H1 (cell line): ENCODE measurements at regions not wholly inside any gene's neighbourhood (a gene's known extent, or its start where the extent isn't known, plus 50 kb on each side); places are given as distances from the start of the nearest gene placed in this dataset.

Experiments
- ASH2L ChIP-seq: fragments of 200-600, 300-600 bp; sonication (generic); IDR thresholded peaks from one replicate; pipeline ENCODE4 v1.7.1; 2017; ENCODE audit warnings: low read length
- BRCA1 ChIP-seq: IDR thresholded peaks from 2 replicates; pipeline ENCODE4 v1.6.1; 2012; ENCODE audit warnings: low read depth, low read length, improper control_type of control experiment
- CBX5 ChIP-seq: fragments of 300-800, 300-1000 bp; sonication (generic); IDR thresholded peaks from 2 replicates; pipeline ENCODE4 v1.7.1; 2016; ENCODE audit warnings: antibody characterized with exemption, low read length, low read depth
- CREB1 ChIP-seq: IDR thresholded peaks from 2 replicates; pipeline ENCODE4 v1.6.1; 2012; ENCODE audit warnings: inconsistent platforms
- HDAC2 ChIP-seq, 2 experiments: fragments of 300-600 bp in 1 of 2; sonication (generic) in 1 of 2; IDR thresholded peaks; 2 replicates each; pipeline ENCODE4 v1.6.1; 2011 to 2012; ENCODE audit warnings: low read depth in 2 of 2, low read length in 2 of 2, mild to moderate bottlenecking in 2 of 2, moderate library complexity in 2 of 2, borderline replicate concordance in 1 of 2, inconsistent platforms in 1 of 2
- TF ChIP-seq, protein P1 (sequence below): IDR thresholded peaks from 2 replicates; pipeline ENCODE4 v1.6.1; 2012; ENCODE audit warnings: low read length, inconsistent platforms

DNA sequence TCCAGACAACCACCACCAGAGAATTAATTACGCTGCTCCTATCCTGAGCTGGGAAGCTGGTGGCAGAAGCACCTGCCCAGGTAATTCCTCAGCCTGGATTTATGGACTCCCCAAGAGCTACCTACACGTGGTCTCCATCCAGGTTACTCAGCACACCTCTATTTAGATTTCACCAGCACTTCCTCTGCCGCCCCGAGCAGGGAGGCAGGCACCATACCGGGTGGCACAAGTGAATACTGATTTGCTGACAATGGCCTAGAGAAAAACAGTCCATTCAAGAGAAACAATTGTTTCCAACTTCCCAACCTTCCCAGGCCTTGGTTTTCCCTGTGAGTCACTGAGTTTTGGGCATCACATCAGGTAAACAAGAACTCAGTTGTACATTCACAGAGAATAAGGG, 134.3 kb downstream of the MATN1 start (continued):
- TF ChIP-seq HDAC2 (IDR thresholded peaks at IDR 0.05; ENCODE audit: borderline replicate concordance in 1 of 2, low read depth in 2 of 2, low read length in 2 of 2) (no peak), BRCA1 (no peak), CBX5 (no peak), ASH2L (no peak), CREB1 (no peak)
- TF ChIP-seq, protein P1, sequence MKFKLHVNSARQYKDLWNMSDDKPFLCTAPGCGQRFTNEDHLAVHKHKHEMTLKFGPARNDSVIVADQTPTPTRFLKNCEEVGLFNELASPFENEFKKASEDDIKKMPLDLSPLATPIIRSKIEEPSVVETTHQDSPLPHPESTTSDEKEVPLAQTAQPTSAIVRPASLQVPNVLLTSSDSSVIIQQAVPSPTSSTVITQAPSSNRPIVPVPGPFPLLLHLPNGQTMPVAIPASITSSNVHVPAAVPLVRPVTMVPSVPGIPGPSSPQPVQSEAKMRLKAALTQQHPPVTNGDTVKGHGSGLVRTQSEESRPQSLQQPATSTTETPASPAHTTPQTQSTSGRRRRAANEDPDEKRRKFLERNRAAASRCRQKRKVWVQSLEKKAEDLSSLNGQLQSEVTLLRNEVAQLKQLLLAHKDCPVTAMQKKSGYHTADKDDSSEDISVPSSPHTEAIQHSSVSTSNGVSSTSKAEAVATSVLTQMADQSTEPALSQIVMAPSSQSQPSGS: no peak
